HL-60 (cell line): ENCODE measurements at regions not wholly inside any gene's neighbourhood (a gene's known extent, or its start where the extent isn't known, plus 50 kb on each side); places are given as distances from the start of the nearest gene placed in this dataset.

Experiments used
- POLR2AphosphoS5 ChIP-seq: IDR thresholded peaks from 2 replicates; pipeline ENCODE4 v1.6.1; 2012; ENCODE audit warnings: low read depth
- TF ChIP-seq, protein P1 (sequence below): IDR thresholded peaks from one replicate; pipeline ENCODE4 v1.5.1; 2011; ENCODE audit warnings: low read length, control low read depth, inconsistent platforms; ENCODE audit not compliant: insufficient read depth
- TF ChIP-seq, protein P2 (sequence below): IDR thresholded peaks from 2 replicates; pipeline ENCODE4 v1.6.1; 2012; ENCODE audit warnings: low read depth; ENCODE audit not compliant: insufficient replicate concordance

DNA sequence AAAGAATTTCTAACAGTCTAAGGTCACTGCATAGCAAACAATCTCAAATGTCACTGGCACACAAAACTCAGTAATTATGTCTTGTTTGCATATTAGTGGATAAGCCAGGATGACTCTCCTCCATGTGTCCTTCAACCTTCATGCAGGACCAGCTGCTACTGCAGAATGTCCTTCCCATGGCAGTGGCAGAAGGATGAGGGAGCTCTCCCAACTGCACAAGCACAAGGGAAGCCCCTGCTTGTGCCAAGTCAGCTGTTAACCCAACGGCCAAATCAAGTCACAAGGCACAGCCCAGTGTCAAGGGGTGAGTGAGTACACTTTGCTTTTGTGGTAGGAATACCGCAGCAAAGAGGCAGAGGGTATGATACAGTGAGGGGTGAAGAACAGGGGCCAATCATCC is 59.3 kb upstream of the VWC2 start:
- TF ChIP-seq, protein P1, sequence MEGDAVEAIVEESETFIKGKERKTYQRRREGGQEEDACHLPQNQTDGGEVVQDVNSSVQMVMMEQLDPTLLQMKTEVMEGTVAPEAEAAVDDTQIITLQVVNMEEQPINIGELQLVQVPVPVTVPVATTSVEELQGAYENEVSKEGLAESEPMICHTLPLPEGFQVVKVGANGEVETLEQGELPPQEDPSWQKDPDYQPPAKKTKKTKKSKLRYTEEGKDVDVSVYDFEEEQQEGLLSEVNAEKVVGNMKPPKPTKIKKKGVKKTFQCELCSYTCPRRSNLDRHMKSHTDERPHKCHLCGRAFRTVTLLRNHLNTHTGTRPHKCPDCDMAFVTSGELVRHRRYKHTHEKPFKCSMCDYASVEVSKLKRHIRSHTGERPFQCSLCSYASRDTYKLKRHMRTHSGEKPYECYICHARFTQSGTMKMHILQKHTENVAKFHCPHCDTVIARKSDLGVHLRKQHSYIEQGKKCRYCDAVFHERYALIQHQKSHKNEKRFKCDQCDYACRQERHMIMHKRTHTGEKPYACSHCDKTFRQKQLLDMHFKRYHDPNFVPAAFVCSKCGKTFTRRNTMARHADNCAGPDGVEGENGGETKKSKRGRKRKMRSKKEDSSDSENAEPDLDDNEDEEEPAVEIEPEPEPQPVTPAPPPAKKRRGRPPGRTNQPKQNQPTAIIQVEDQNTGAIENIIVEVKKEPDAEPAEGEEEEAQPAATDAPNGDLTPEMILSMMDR, result no peak
- TF ChIP-seq, protein P2, sequence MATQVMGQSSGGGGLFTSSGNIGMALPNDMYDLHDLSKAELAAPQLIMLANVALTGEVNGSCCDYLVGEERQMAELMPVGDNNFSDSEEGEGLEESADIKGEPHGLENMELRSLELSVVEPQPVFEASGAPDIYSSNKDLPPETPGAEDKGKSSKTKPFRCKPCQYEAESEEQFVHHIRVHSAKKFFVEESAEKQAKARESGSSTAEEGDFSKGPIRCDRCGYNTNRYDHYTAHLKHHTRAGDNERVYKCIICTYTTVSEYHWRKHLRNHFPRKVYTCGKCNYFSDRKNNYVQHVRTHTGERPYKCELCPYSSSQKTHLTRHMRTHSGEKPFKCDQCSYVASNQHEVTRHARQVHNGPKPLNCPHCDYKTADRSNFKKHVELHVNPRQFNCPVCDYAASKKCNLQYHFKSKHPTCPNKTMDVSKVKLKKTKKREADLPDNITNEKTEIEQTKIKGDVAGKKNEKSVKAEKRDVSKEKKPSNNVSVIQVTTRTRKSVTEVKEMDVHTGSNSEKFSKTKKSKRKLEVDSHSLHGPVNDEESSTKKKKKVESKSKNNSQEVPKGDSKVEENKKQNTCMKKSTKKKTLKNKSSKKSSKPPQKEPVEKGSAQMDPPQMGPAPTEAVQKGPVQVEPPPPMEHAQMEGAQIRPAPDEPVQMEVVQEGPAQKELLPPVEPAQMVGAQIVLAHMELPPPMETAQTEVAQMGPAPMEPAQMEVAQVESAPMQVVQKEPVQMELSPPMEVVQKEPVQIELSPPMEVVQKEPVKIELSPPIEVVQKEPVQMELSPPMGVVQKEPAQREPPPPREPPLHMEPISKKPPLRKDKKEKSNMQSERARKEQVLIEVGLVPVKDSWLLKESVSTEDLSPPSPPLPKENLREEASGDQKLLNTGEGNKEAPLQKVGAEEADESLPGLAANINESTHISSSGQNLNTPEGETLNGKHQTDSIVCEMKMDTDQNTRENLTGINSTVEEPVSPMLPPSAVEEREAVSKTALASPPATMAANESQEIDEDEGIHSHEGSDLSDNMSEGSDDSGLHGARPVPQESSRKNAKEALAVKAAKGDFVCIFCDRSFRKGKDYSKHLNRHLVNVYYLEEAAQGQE, result no peak
- no peak for TF ChIP-seq POLR2AphosphoS5
